Nephron progenitor cell (in vitro differentiated cells): ENCODE measurements at regions not wholly inside any gene's neighbourhood (a gene's known extent, or its start where the extent isn't known, plus 50 kb on each side); places are given as distances from the start of the nearest gene placed in this dataset.
"Not testable (repeated sequence)": the region's sequence is repeated elsewhere in the genome, so short reads cannot be mapped to it uniquely, and the experiment has no call there.

Source experiments
- DNase-seq: peaks from one replicate; pipeline ENCODE4 v3.0.0; 2021
- H3K27ac Mint-ChIP-seq: 2 replicates; pipeline ENCODE4 v1.8.0; 2021; ENCODE audit warnings: mild to moderate bottlenecking, moderate library complexity, mixed read lengths
- H3K27me3 Mint-ChIP-seq: 2 replicates; pipeline ENCODE4 v1.8.0; 2021; ENCODE audit warnings: mild to moderate bottlenecking, low read depth, mixed read lengths; ENCODE audit not compliant: poor library complexity
- H3K36me3 Mint-ChIP-seq: 2 replicates; pipeline ENCODE4 v1.8.0; 2021; ENCODE audit warnings: low read depth, mixed read lengths
- H3K4me1 Mint-ChIP-seq: 2 replicates; pipeline ENCODE4 v1.8.0; 2021; ENCODE audit warnings: mixed read lengths
- H3K4me3 Mint-ChIP-seq: 2 replicates; pipeline ENCODE4 v1.8.0; 2021; ENCODE audit warnings: mild to moderate bottlenecking, moderate library complexity, mixed read lengths
- H3K9me3 Mint-ChIP-seq: 2 replicates; pipeline ENCODE4 v1.8.0; 2021; ENCODE audit warnings: mild to moderate bottlenecking, moderate library complexity, mixed read lengths
- TF ChIP-seq, protein P1 (sequence below): fragments of 200-600 bp; sonication (generic); IDR thresholded peaks from 2 replicates; pipeline ENCODE4 v1.5.0; 2021; ENCODE audit warnings: antibody characterized with exemption

DNA sequence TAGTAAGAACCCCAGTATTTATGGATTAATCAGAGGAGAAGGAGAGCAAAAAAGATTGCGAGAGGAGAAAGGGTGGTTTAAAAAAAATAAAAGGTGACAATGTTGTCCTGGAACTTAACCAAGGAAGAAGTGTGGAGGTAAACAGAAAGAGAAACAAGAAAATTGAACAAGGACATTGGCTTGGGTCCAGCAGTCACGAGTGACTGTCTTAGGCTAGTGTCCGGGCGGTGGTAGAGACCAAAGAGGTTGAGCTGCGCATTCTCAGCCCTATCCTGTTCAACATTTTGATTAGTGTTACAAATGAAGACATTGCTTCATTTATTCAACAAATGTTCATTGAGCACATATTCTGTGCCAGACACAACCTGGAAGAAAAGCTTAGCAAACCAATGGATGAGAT, 329.9 kb downstream of the FGFR2 start:
- Mint-ChIP-seq H3K4me1 (peaks cover 32% of the 10 kb centered on the region), H3K9me3 (no peaks in the 10 kb centered on the region), H3K36me3 (no peaks in the 10 kb centered on the region), H3K27ac (no peak overlapping the region), H3K27me3 (peaks cover 49% of the 10 kb centered on the region), H3K4me3 (no peak overlapping the region)
- no peak for DNase-seq
- TF ChIP-seq, protein P1, sequence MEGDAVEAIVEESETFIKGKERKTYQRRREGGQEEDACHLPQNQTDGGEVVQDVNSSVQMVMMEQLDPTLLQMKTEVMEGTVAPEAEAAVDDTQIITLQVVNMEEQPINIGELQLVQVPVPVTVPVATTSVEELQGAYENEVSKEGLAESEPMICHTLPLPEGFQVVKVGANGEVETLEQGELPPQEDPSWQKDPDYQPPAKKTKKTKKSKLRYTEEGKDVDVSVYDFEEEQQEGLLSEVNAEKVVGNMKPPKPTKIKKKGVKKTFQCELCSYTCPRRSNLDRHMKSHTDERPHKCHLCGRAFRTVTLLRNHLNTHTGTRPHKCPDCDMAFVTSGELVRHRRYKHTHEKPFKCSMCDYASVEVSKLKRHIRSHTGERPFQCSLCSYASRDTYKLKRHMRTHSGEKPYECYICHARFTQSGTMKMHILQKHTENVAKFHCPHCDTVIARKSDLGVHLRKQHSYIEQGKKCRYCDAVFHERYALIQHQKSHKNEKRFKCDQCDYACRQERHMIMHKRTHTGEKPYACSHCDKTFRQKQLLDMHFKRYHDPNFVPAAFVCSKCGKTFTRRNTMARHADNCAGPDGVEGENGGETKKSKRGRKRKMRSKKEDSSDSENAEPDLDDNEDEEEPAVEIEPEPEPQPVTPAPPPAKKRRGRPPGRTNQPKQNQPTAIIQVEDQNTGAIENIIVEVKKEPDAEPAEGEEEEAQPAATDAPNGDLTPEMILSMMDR = no peak

GRCh38 chr10:121268863-121269432, 329.3 kb downstream of the FGFR2 start:
- Mint-ChIP-seq H3K4me1 (peaks cover 26% of the 10 kb centered on the region), H3K36me3 (no peaks in the 10 kb centered on the region), H3K4me3 (no peak overlapping the region), H3K27me3 (peaks cover 49% of the 10 kb centered on the region), H3K9me3 (no peaks in the 10 kb centered on the region), H3K27ac (no peak overlapping the region)
- TF ChIP-seq, protein P1 = no peak
- DNase-seq = no peak

DNA sequence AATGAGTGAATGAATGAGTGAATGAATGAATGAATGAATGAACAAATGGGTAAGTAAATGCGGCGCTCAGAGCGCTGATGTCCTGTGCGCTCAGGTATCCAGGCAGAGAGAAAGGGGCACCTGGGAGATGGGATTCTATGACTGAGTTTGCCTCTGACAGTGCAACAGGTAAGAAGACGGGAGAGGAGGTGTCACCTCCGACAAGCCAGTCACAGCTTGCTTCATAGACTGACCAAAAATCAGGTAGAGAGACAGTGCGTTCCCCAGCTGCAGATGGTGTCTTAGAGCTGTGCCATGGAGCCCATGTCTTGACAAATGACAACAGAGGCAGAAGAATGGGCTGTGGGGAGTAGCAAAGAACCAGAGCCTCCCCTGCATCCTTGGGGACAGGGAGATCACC, 327.3 kb downstream of the FGFR2 start:
- DNase-seq = no peak
- Mint-ChIP-seq H3K4me1 (peaks cover 22% of the 10 kb centered on the region), H3K27me3 (peaks cover 56% of the 10 kb centered on the region), H3K27ac (peak overlapping the region; percentile 77), H3K4me3 (peak overlapping the region; percentile 33), H3K36me3 (no peaks in the 10 kb centered on the region), H3K9me3 (no peaks in the 10 kb centered on the region)
- TF ChIP-seq, protein P1 = no peak

GRCh38 chr10:121276046-121276445, 322.2 kb downstream of the FGFR2 start:
- no peak overlapping the region for H3K27ac Mint-ChIP-seq
- H3K36me3 Mint-ChIP-seq = no peaks in the 10 kb centered on the region
- TF ChIP-seq, protein P1 = no peak
- H3K4me3 Mint-ChIP-seq = no peak overlapping the region
- peaks cover 8% of the 10 kb centered on the region for H3K9me3 Mint-ChIP-seq
- no peak for DNase-seq
- H3K4me1 Mint-ChIP-seq = peaks cover 14% of the 10 kb centered on the region
- H3K27me3 Mint-ChIP-seq = peaks cover 30% of the 10 kb centered on the region

- DNase-seq = no peak
- H3K9me3 Mint-ChIP-seq = peaks cover 8% of the 10 kb centered on the region
- H3K27me3 Mint-ChIP-seq = peaks cover 25% of the 10 kb centered on the region
- no peak overlapping the region for H3K27ac Mint-ChIP-seq
- no peak overlapping the region for H3K4me3 Mint-ChIP-seq
- TF ChIP-seq, protein P1 = no peak
- H3K36me3 Mint-ChIP-seq = no peaks in the 10 kb centered on the region
- peaks cover 7% of the 10 kb centered on the region for H3K4me1 Mint-ChIP-seq
Observed at GRCh38 chr10:121276822-121277221, 321.4 kb downstream of the FGFR2 start.

GRCh38 chr10:121278386-121278785, 319.9 kb downstream of the FGFR2 start:
- H3K27me3 Mint-ChIP-seq = peaks cover 12% of the 10 kb centered on the region
- not testable (repeated sequence) for H3K4me3 Mint-ChIP-seq, H3K36me3 Mint-ChIP-seq, H3K4me1 Mint-ChIP-seq, H3K9me3 Mint-ChIP-seq, H3K27ac Mint-ChIP-seq, DNase-seq
